ENCODE measurements at regions not wholly inside any gene's neighbourhood (a gene's known extent, or its start where the extent isn't known, plus 50 kb on each side); places are given as distances from the start of the nearest gene placed in this dataset.
"Not testable (repeated sequence)": the region's sequence is repeated elsewhere in the genome, so short reads cannot be mapped to it uniquely, and the experiment has no call there.

DNA sequence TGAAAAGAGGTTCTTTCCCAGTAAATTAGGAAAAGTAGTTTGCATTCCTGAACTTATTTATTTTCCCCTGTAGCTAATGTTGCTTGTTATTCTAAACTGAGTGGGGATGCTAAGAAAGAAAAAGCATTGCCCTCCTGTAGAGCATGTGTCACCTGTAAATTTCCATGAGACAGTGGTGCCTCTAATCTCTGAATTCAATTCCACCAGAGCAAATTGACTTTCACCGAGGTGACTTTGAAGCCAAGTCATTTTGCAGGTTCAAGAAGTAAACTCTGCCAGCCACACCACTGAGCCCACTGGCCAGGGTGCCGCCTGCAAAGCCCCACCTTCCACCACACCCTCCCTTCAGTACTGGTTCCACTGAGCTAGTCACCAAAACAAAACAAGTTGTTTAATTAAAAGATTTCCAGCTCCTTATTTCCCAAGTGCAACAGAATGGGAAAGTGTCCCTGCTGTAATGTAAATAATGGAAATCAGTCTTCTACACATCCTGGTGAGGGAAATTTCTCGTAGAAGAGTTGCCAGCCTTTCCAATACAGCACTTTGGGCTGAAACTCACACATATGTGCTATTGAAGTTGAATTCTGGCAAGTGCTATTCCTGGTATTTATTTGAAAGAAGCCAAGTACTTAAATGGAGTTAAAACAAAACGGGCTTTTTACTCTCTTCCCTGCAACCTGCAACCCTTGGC, 254.8 kb downstream of the RNF152 start:
- H3K27ac Mint-ChIP-seq (ENCODE audit: unreplicated experiment): no peak overlapping the region
- no peaks in the 10 kb centered on the region for H3K9me3 Mint-ChIP-seq (ENCODE audit: unreplicated experiment)
- H3K4me1 Mint-ChIP-seq (ENCODE audit: unreplicated experiment): peaks cover 28% of the 10 kb centered on the region
- DNase-seq (ENCODE audit: extremely low spot score, unreplicated experiment): no peak
- no peaks in the 10 kb centered on the region for H3K36me3 Mint-ChIP-seq (ENCODE audit: unreplicated experiment)
- H3K27me3 Mint-ChIP-seq (ENCODE audit: unreplicated experiment): no peaks in the 10 kb centered on the region
- no peak overlapping the region for H3K4me3 Mint-ChIP-seq (ENCODE audit: unreplicated experiment)
- TF ChIP-seq, protein P1, sequence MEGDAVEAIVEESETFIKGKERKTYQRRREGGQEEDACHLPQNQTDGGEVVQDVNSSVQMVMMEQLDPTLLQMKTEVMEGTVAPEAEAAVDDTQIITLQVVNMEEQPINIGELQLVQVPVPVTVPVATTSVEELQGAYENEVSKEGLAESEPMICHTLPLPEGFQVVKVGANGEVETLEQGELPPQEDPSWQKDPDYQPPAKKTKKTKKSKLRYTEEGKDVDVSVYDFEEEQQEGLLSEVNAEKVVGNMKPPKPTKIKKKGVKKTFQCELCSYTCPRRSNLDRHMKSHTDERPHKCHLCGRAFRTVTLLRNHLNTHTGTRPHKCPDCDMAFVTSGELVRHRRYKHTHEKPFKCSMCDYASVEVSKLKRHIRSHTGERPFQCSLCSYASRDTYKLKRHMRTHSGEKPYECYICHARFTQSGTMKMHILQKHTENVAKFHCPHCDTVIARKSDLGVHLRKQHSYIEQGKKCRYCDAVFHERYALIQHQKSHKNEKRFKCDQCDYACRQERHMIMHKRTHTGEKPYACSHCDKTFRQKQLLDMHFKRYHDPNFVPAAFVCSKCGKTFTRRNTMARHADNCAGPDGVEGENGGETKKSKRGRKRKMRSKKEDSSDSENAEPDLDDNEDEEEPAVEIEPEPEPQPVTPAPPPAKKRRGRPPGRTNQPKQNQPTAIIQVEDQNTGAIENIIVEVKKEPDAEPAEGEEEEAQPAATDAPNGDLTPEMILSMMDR (IDR thresholded peaks at IDR 0.05): no peak

DNA sequence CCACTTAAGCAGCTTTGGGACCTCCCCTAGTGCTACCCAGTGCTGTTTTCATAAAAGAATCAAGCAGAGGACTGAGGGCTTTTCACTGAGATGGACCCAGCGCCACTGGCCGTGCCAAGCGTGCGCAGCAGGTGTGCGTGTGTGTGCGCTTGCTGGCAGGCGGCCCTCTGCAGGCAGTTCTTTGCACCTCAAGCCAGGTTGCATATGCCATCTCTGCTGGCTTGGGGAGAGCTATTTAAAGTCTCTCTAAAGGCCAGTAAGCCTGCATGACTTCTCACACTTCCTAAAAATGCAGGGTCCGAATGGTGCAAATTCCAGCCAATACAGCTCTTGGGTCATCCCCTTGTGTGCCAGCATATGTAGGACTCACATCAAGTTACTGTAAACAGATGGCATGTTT, 255.5 kb downstream of the RNF152 start:
- Mint-ChIP-seq H3K27me3 (ENCODE audit: unreplicated experiment) (no peaks in the 10 kb centered on the region), H3K27ac (ENCODE audit: unreplicated experiment) (no peak overlapping the region), H3K9me3 (ENCODE audit: unreplicated experiment) (no peaks in the 10 kb centered on the region), H3K4me3 (ENCODE audit: unreplicated experiment) (no peak overlapping the region), H3K36me3 (ENCODE audit: unreplicated experiment) (no peaks in the 10 kb centered on the region), H3K4me1 (ENCODE audit: unreplicated experiment) (peaks cover 28% of the 10 kb centered on the region)
- TF ChIP-seq, protein P1 (IDR thresholded peaks at IDR 0.05): no peak
- no peak for DNase-seq (ENCODE audit: extremely low spot score, unreplicated experiment)

DNA sequence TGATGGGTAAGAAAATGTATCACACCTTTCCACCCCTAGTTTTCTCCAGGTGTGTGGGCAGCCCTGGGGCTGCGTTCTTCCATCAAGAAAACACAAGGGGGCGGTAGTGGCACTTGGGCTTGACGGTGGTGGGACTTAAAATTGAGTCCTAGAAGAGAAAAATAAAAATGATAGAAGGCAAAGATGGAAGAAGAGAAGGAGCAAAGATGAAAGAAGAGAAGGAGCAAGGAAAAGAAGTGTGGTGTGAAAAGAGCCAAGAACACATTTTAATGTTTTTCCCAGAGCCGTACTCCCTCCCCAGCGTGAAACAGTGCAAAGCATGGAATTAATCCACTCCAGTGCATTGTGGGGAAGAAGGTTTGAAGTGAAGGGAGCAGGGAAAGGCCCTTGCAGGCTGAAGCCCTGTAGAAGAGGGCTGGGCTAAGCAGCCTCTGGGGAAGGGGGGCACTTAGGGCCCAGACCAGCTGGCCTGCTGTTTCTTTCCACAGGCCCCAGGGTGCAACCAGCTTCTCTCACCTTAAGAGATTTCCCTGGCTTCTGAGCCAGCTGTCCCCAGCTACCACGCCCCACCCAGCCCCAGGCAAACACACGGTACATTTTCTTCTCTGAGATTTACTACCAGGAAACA, 256.8 kb downstream of the RNF152 start:
- no peaks in the 10 kb centered on the region for H3K27me3 Mint-ChIP-seq (ENCODE audit: unreplicated experiment)
- H3K36me3 Mint-ChIP-seq (ENCODE audit: unreplicated experiment): no peaks in the 10 kb centered on the region
- TF ChIP-seq, protein P1 (IDR thresholded peaks at IDR 0.05): peak; percentile 83
- no peaks in the 10 kb centered on the region for H3K9me3 Mint-ChIP-seq (ENCODE audit: unreplicated experiment)
- DNase-seq (ENCODE audit: extremely low spot score, unreplicated experiment): no peak
- H3K27ac Mint-ChIP-seq (ENCODE audit: unreplicated experiment): peak overlapping the region; percentile 35
- H3K4me3 Mint-ChIP-seq (ENCODE audit: unreplicated experiment): no peak overlapping the region
- H3K4me1 Mint-ChIP-seq (ENCODE audit: unreplicated experiment): peaks cover 28% of the 10 kb centered on the region

DNA sequence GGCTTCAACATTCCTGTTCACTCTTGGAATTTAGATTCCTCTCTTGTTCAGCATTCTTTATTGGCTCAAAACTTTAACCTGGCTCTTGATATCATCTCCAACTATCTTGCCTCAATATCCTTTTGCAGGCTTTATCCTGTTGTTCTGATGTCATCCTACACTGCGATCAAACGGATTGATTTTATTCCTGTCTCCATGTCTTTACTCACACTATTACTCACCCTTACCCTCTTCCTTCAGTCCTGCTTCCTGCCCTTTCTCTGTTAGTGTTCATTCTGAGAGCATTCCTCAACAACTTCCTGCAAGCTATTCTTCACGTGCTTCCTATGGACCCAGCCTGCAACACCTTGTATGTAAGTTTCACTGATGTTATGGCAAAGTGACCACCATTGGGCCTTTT, 264.7 kb downstream of the RNF152 start:
- TF ChIP-seq, protein P1 (IDR thresholded peaks at IDR 0.05): no peak

DNA sequence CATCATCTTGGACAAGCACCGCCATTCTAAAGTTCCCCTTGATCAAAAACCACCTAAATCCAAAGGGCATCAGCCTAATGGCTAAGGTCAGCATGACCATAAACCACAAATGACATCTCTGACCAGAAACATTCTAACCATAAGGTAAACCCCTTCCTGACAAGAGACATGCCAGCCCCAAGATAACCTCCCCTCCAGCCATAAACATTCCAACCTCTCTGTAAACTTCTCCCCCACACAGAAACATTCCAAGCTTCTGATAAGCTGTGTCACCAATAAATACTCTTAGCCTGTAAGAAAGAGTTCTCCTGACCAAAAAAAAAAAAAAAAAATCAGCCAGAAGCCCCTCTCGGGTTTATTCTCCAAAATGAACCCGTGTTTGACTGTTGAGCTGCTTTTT, 268.2 kb downstream of the RNF152 start:
- H3K36me3 Mint-ChIP-seq (ENCODE audit: unreplicated experiment); H3K27me3 Mint-ChIP-seq (ENCODE audit: unreplicated experiment); H3K4me1 Mint-ChIP-seq (ENCODE audit: unreplicated experiment); DNase-seq (ENCODE audit: extremely low spot score, unreplicated experiment); H3K27ac Mint-ChIP-seq (ENCODE audit: unreplicated experiment); H3K4me3 Mint-ChIP-seq (ENCODE audit: unreplicated experiment); H3K9me3 Mint-ChIP-seq (ENCODE audit: unreplicated experiment): not testable (repeated sequence)

More for the DNA sequence above, 264.7 kb downstream of the RNF152 start:
- no peak overlapping the region for H3K27ac Mint-ChIP-seq (ENCODE audit: unreplicated experiment)
- H3K9me3 Mint-ChIP-seq (ENCODE audit: unreplicated experiment): no peaks in the 10 kb centered on the region
- no peaks in the 10 kb centered on the region for H3K36me3 Mint-ChIP-seq (ENCODE audit: unreplicated experiment)
- DNase-seq (ENCODE audit: extremely low spot score, unreplicated experiment): no peak
- no peaks in the 10 kb centered on the region for H3K27me3 Mint-ChIP-seq (ENCODE audit: unreplicated experiment)
- no peak overlapping the region for H3K4me3 Mint-ChIP-seq (ENCODE audit: unreplicated experiment)
- peaks cover 2% of the 10 kb centered on the region for H3K4me1 Mint-ChIP-seq (ENCODE audit: unreplicated experiment)

Measured in osteocyte (in vitro differentiated cells).